Kidney (tissue), 13 donors: ENCODE measurements at regions not wholly inside any gene's neighbourhood (a gene's known extent, or its start where the extent isn't known, plus 50 kb on each side); places are given as distances from the start of the nearest gene placed in this dataset.
"Not testable (repeated sequence)": the region's sequence is repeated elsewhere in the genome, so short reads cannot be mapped to it uniquely, and the experiment has no call there.

ENCODE experiments used
- DNase-seq, 5 donors: peaks; one replicate each; pipeline ENCODE4 v3.0.0-alpha.2; 2013 to 2020
- FAIRE-seq: peaks from 2 replicates; lab custom pipeline; 2012; peaks lifted over from hg19 to GRCh38; lab: Jason Lieb, UNC
- H3K27ac ChIP-seq, 2 donors: one replicate each; pipeline ENCODE4 v1.7.0; 2013; ENCODE audit warnings: low read depth in 2 of 2, low read length in 2 of 2, inconsistent platforms in 1 of 2
- H3K27me3 ChIP-seq: one replicate; pipeline ENCODE4 v1.7.1; 2013; ENCODE audit warnings: low read length, inconsistent platforms; ENCODE audit not compliant: control insufficient read depth, insufficient read depth
- H3K36me3 ChIP-seq, 3 donors: one replicate each; pipeline versions ENCODE4 v1.7.0 to v1.7.1; 2013; ENCODE audit warnings: low read length in 3 of 3, control low read depth in 1 of 3, inconsistent platforms in 1 of 3; ENCODE audit not compliant: insufficient read depth in 3 of 3, control insufficient read depth in 2 of 3
- H3K4me1 ChIP-seq, 3 donors: one replicate each; pipeline versions ENCODE4 v1.7.0 to v1.7.1; 2013; ENCODE audit warnings: low read length in 3 of 3, inconsistent platforms in 1 of 3, low read depth in 1 of 3; ENCODE audit not compliant: control insufficient read depth in 2 of 3, insufficient read depth in 2 of 3
- H3K4me3 ChIP-seq, 3 donors: one replicate each; pipeline versions ENCODE4 v1.7.0 to v1.8.1; 2013; ENCODE audit warnings: low read length in 3 of 3, control low read depth in 1 of 3, inconsistent platforms in 1 of 3
- H3K9ac ChIP-seq, 3 donors: one replicate each; pipeline versions ENCODE4 v1.7.0 to v1.7.1; 2013; ENCODE audit warnings: low read length in 3 of 3, control low read depth in 1 of 3, inconsistent platforms in 1 of 3
- H3K9me3 ChIP-seq, 3 donors: one replicate each; pipeline versions ENCODE4 v1.7.0 to v1.7.1; 2013; ENCODE audit warnings: low read length in 3 of 3, control low read depth in 1 of 3, inconsistent platforms in 1 of 3; ENCODE audit not compliant: control insufficient read depth in 2 of 3, insufficient read depth in 1 of 3
- CTCF ChIP-seq: IDR thresholded peaks from 3 replicates; pipeline ENCODE4 v1.5.1; 2012; ENCODE audit warnings: mild to moderate bottlenecking, moderate library complexity, borderline replicate concordance; ENCODE audit not compliant: insufficient read depth; ENCODE audit errors: extremely low read depth
- intact Hi-C: fragments of 100-400 bp; cut with DNase I; formaldehyde crosslinking; loops from one replicate; pipeline ENCODE4 v1.11.1; 2022
- donor health status: control.
- donor health status: control.
- donor health status: control.
- donor health status: control.
- donor health status: control.
- donor health status: DM: yes; HTN: yes; CAD: no.
- donor health status: Normal renal cell carcinoma (clear cell type).

- H3K4me1 ChIP-seq: no peaks in the 10 kb centered on the region
These were observed 495.8 kb downstream of the CHSY3 start for GRCh38 chr5:130400091-130400490.

GRCh38 chr5:130398825-130399224, 494.6 kb downstream of the CHSY3 start:
- FAIRE-seq: no peak

More at GRCh38 chr5:130400091-130400490, 495.8 kb downstream of the CHSY3 start:
- no peaks in the 10 kb centered on the region for H3K27me3 ChIP-seq
- no peak for TF ChIP-seq CTCF
- H3K4me3 ChIP-seq: no peak overlapping the region
- intact Hi-C loops: no loop called here
- no peak overlapping the region for H3K27ac ChIP-seq
- H3K9ac ChIP-seq: no peak overlapping the region
- no peaks in the 10 kb centered on the region for H3K36me3 ChIP-seq
- H3K9me3 ChIP-seq: no peaks in the 10 kb centered on the region
- DNase-seq (no peak), FAIRE-seq (no peak)

GRCh38 chr5:130397727-130398126, 493.5 kb downstream of the CHSY3 start:
- H3K36me3 ChIP-seq, H3K27ac ChIP-seq, FAIRE-seq, intact Hi-C loops, DNase-seq, H3K4me1 ChIP-seq, H3K27me3 ChIP-seq, H3K9ac ChIP-seq, H3K4me3 ChIP-seq, H3K9me3 ChIP-seq: not testable (repeated sequence)

More at GRCh38 chr5:130398825-130399224, 494.6 kb downstream of the CHSY3 start:
- no peak overlapping the region for H3K27ac ChIP-seq
- TF ChIP-seq CTCF: no peak
- DNase-seq: no peak
- intact Hi-C loops: no loop called here
- no peak overlapping the region for H3K4me3 ChIP-seq
- no peak overlapping the region for H3K9ac ChIP-seq
- no peaks in the 10 kb centered on the region for H3K27me3 ChIP-seq
- H3K36me3 ChIP-seq: no peaks in the 10 kb centered on the region
- H3K9me3 ChIP-seq: no peaks in the 10 kb centered on the region
- H3K4me1 ChIP-seq: no peaks in the 10 kb centered on the region

GRCh38 chr5:130397132-130397531, 492.9 kb downstream of the CHSY3 start:
- intact Hi-C loops: no loop called here
- DNase-seq: no peak
- Histone ChIP-seq H3K9ac (no peak overlapping the region), H3K4me3 (no peak overlapping the region), H3K36me3 (no peaks in the 10 kb centered on the region), H3K4me1 (no peaks in the 10 kb centered on the region), H3K27me3 (no peaks in the 10 kb centered on the region), H3K27ac (no peak overlapping the region), H3K9me3 (no peaks in the 10 kb centered on the region)
- no peak for FAIRE-seq
- no peak for TF ChIP-seq CTCF

GRCh38 chr5:130391727-130392264, 487.5 kb downstream of the CHSY3 start:
- intact Hi-C loops, H3K9me3 ChIP-seq, H3K36me3 ChIP-seq, H3K4me3 ChIP-seq, H3K27ac ChIP-seq, H3K9ac ChIP-seq, FAIRE-seq, H3K4me1 ChIP-seq, DNase-seq, H3K27me3 ChIP-seq: not testable (repeated sequence)
